ENCODE measurements at regions not wholly inside any gene's neighbourhood (a gene's known extent, or its start where the extent isn't known, plus 50 kb on each side); places are given as distances from the start of the nearest gene placed in this dataset.
"Not testable (repeated sequence)": the region's sequence is repeated elsewhere in the genome, so short reads cannot be mapped to it uniquely, and the experiment has no call there.

DNA sequence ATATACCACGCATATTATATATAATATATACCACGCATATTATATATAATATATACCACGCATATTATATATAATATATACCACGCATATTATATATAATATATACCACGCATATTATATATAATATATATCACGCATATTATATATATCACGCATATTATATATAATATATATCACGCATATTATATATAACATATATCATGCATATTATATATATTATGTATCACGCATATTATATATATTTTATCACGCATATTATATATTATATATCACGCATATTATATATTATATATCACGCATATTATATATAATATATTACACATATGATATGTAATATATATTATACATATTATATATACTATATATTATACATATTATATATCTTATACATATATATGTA lies 1283.0 kb downstream of the EFNA5 start:
- H3K9me3 ChIP-seq (ENCODE audit: control insufficient read depth in 2 of 2, low read length in 2 of 2); H3K4me3 ChIP-seq (ENCODE audit: low read length in 2 of 2); H3K27ac ChIP-seq (ENCODE audit: low read depth in 2 of 2, low read length in 2 of 2); H3K27me3 ChIP-seq (ENCODE audit: control insufficient read depth in 2 of 2, insufficient read depth in 2 of 2, low read length in 2 of 2); H3K9ac ChIP-seq (ENCODE audit: low read depth in 1 of 2, low read length in 2 of 2); H3K36me3 ChIP-seq (ENCODE audit: control insufficient read depth in 2 of 2, insufficient read depth in 2 of 2, low read length in 2 of 2); H3K4me1 ChIP-seq (ENCODE audit: control insufficient read depth in 2 of 2, insufficient read depth in 2 of 2, low read length in 2 of 2): not testable (repeated sequence)

DNA sequence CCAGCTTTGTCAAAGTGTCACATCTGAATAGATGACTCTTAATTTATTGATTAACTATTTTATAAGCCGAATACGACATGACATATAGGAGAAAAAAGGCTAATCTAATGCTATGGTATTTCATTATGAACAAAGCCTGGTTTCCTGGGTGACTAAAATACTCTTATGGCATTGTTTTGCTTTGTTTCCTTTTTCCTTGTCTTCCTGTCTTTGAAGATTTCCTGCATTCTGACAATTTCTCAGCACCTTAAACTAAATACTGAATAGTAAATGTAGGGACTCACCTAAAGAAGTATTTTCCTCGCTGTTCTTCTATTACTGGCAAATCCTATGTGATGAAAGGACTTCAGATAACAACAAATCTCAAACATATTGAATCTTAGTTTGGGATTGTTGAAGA lies 1284.5 kb downstream of the EFNA5 start:
- Histone ChIP-seq H3K4me3 (ENCODE audit: low read length in 2 of 2) (no peak overlapping the region), H3K9ac (ENCODE audit: low read depth in 1 of 2, low read length in 2 of 2) (no peak overlapping the region), H3K27me3 (ENCODE audit: control insufficient read depth in 2 of 2, insufficient read depth in 2 of 2, low read length in 2 of 2) (no peaks in the 10 kb centered on the region), H3K9me3 (ENCODE audit: control insufficient read depth in 2 of 2, low read length in 2 of 2) (no peaks in the 10 kb centered on the region), H3K4me1 (ENCODE audit: control insufficient read depth in 2 of 2, insufficient read depth in 2 of 2, low read length in 2 of 2) (no peaks in the 10 kb centered on the region), H3K36me3 (ENCODE audit: control insufficient read depth in 2 of 2, insufficient read depth in 2 of 2, low read length in 2 of 2) (no peaks in the 10 kb centered on the region), H3K27ac (ENCODE audit: low read depth in 2 of 2, low read length in 2 of 2) (no peak overlapping the region)

DNA sequence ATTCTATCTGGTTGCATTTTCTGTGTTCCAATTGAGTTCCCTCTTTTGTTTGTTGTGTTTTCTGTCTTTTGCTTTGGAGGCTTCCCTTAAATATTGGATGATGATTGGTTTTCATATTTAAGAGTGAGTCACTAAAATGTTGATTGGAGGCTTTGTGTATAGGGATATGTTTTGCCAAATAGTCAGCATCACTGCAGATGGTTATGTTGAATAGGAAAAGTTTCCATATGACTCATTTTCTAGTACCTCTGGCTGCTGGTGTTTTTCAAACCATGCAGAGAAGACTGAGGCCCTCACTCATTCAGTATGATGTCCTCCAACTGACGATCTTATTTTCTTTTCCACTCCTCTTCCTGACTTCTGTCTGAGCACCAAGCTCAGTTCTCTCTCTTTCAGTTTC lies 1290.0 kb downstream of the EFNA5 start:
- Histone ChIP-seq H3K27me3 (ENCODE audit: control insufficient read depth in 2 of 2, insufficient read depth in 2 of 2, low read length in 2 of 2) (no peaks in the 10 kb centered on the region), H3K9ac (ENCODE audit: low read depth in 1 of 2, low read length in 2 of 2) (no peak overlapping the region), H3K36me3 (ENCODE audit: control insufficient read depth in 2 of 2, insufficient read depth in 2 of 2, low read length in 2 of 2) (no peaks in the 10 kb centered on the region), H3K4me1 (ENCODE audit: control insufficient read depth in 2 of 2, insufficient read depth in 2 of 2, low read length in 2 of 2) (no peaks in the 10 kb centered on the region), H3K9me3 (ENCODE audit: control insufficient read depth in 2 of 2, low read length in 2 of 2) (no peaks in the 10 kb centered on the region), H3K4me3 (ENCODE audit: low read length in 2 of 2) (no peak overlapping the region), H3K27ac (ENCODE audit: low read depth in 2 of 2, low read length in 2 of 2) (no peak overlapping the region)

DNA sequence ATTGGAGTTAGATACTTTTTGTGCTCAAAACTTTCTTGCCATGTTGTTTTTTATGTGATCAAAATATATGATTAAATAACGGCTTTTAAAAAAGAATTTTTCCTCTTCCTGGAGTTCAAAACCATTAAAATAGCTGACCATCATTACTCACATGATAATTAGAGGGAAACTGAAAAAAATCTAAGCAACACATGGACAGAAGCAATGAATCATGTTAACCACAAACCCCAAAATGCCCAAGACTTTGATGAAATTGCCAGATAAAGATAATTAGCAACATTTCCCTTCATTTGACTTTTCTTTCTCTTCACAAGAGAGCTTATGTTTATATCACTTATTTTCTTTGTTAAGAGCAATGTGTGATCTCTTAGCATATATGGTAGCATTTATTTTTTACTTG lies 1294.2 kb downstream of the EFNA5 start:
- no peak overlapping the region for H3K4me3 ChIP-seq (ENCODE audit: low read length in 2 of 2)
- H3K9ac ChIP-seq (ENCODE audit: low read depth in 1 of 2, low read length in 2 of 2), result no peak overlapping the region
- no peaks in the 10 kb centered on the region for H3K4me1 ChIP-seq (ENCODE audit: control insufficient read depth in 2 of 2, insufficient read depth in 2 of 2, low read length in 2 of 2)
- H3K27me3 ChIP-seq (ENCODE audit: control insufficient read depth in 2 of 2, insufficient read depth in 2 of 2, low read length in 2 of 2), result no peaks in the 10 kb centered on the region
- H3K9me3 ChIP-seq (ENCODE audit: control insufficient read depth in 2 of 2, low read length in 2 of 2), result no peaks in the 10 kb centered on the region
- H3K36me3 ChIP-seq (ENCODE audit: control insufficient read depth in 2 of 2, insufficient read depth in 2 of 2, low read length in 2 of 2), result no peaks in the 10 kb centered on the region
- no peak overlapping the region for H3K27ac ChIP-seq (ENCODE audit: low read depth in 2 of 2, low read length in 2 of 2)

DNA sequence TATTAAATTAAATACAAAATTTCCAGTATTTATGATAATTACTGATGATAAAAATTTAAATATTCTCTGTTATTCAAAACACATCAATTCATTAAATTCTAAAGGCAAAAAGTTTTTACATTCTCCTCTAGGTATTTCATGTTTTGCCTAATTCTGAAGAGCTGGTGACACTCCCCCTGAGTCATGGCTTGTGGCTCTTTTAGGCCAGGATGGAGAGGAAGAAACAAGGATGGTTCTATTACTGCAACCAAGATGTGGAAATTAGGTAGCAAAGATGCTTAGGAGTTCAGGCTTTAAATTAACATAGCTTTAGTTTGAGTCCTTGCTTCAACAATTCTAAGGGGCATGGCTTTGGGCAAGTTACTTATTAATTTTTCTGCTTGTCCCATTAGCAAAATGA lies 1295.8 kb downstream of the EFNA5 start:
- Histone ChIP-seq H3K27ac (ENCODE audit: low read depth in 2 of 2, low read length in 2 of 2) (no peak overlapping the region), H3K4me1 (ENCODE audit: control insufficient read depth in 2 of 2, insufficient read depth in 2 of 2, low read length in 2 of 2) (no peaks in the 10 kb centered on the region), H3K36me3 (ENCODE audit: control insufficient read depth in 2 of 2, insufficient read depth in 2 of 2, low read length in 2 of 2) (no peaks in the 10 kb centered on the region), H3K4me3 (ENCODE audit: low read length in 2 of 2) (no peak overlapping the region), H3K27me3 (ENCODE audit: control insufficient read depth in 2 of 2, insufficient read depth in 2 of 2, low read length in 2 of 2) (no peaks in the 10 kb centered on the region), H3K9ac (ENCODE audit: low read depth in 1 of 2, low read length in 2 of 2) (no peak overlapping the region), H3K9me3 (ENCODE audit: control insufficient read depth in 2 of 2, low read length in 2 of 2) (peaks cover 0 to under 1% of the 10 kb centered on the region in 2 donors)

DNA sequence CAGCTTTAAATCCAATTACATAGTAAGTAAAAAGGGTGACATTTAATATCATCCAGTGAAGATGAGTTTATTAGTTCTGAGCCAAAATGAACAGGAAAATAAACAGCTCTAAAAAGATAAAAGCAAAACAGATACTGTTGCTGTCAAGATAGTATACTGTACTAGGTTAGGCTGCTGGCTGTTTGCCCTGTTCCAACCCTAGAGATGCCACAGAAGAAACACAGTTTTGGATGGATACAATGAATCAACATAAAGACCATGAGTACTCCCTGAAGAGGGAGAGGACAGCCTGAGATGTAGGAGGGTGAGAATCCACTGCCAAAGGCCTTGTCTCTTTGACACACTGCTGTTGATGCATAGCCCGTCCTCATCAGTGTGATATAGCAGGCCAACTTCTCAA lies 1302.7 kb downstream of the EFNA5 start:
- no peak overlapping the region for H3K4me3 ChIP-seq (ENCODE audit: low read length in 2 of 2)
- H3K9ac ChIP-seq (ENCODE audit: low read depth in 1 of 2, low read length in 2 of 2), result no peak overlapping the region
- no peaks in the 10 kb centered on the region for H3K27me3 ChIP-seq (ENCODE audit: control insufficient read depth in 2 of 2, insufficient read depth in 2 of 2, low read length in 2 of 2)
- no peaks in the 10 kb centered on the region for H3K36me3 ChIP-seq (ENCODE audit: control insufficient read depth in 2 of 2, insufficient read depth in 2 of 2, low read length in 2 of 2)
- H3K4me1 ChIP-seq (ENCODE audit: control insufficient read depth in 2 of 2, insufficient read depth in 2 of 2, low read length in 2 of 2), result no peaks in the 10 kb centered on the region
- H3K9me3 ChIP-seq (ENCODE audit: control insufficient read depth in 2 of 2, low read length in 2 of 2), result peaks cover 0 to 2% of the 10 kb centered on the region in 2 donors
- H3K27ac ChIP-seq (ENCODE audit: low read depth in 2 of 2, low read length in 2 of 2), result no peak overlapping the region

- Histone ChIP-seq H3K4me1 (ENCODE audit: control insufficient read depth in 2 of 2, insufficient read depth in 2 of 2, low read length in 2 of 2) (no peaks in the 10 kb centered on the region), H3K9me3 (ENCODE audit: control insufficient read depth in 2 of 2, low read length in 2 of 2) (peaks cover 0 to 2% of the 10 kb centered on the region in 2 donors), H3K27ac (ENCODE audit: low read depth in 2 of 2, low read length in 2 of 2) (no peak overlapping the region), H3K4me3 (ENCODE audit: low read length in 2 of 2) (no peak overlapping the region), H3K36me3 (ENCODE audit: control insufficient read depth in 2 of 2, insufficient read depth in 2 of 2, low read length in 2 of 2) (no peaks in the 10 kb centered on the region), H3K9ac (ENCODE audit: low read depth in 1 of 2, low read length in 2 of 2) (no peak overlapping the region), H3K27me3 (ENCODE audit: control insufficient read depth in 2 of 2, insufficient read depth in 2 of 2, low read length in 2 of 2) (no peaks in the 10 kb centered on the region)
Observed at GRCh38 chr5:106367281-106367680, 1303.5 kb downstream of the EFNA5 start.

DNA sequence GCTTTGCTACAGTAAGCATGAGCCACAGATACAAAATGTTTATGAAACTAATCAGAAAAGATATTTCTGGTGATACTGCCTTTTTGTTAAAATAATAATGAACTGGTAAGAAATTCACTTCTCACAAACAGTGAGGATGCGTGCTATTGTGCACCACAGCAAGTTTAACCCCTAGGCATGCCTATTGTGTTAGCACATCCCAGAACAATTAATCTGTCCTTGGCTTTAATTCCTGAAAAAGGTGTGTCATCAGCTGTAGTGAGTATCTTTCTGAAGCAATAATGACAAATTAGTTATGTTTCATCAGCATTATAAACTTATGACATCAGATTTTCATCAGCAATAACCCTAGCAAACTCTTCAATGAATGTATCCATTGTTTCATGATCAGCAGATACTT lies 1307.2 kb downstream of the EFNA5 start:
- H3K27me3 ChIP-seq (ENCODE audit: control insufficient read depth in 2 of 2, insufficient read depth in 2 of 2, low read length in 2 of 2), result no peaks in the 10 kb centered on the region
- H3K9ac ChIP-seq (ENCODE audit: low read depth in 1 of 2, low read length in 2 of 2), result no peak overlapping the region
- no peak overlapping the region for H3K4me3 ChIP-seq (ENCODE audit: low read length in 2 of 2)
- H3K27ac ChIP-seq (ENCODE audit: low read depth in 2 of 2, low read length in 2 of 2), result no peak overlapping the region
- H3K9me3 ChIP-seq (ENCODE audit: control insufficient read depth in 2 of 2, low read length in 2 of 2), result no peaks in the 10 kb centered on the region
- H3K36me3 ChIP-seq (ENCODE audit: control insufficient read depth in 2 of 2, insufficient read depth in 2 of 2, low read length in 2 of 2), result no peaks in the 10 kb centered on the region
- no peaks in the 10 kb centered on the region for H3K4me1 ChIP-seq (ENCODE audit: control insufficient read depth in 2 of 2, insufficient read depth in 2 of 2, low read length in 2 of 2)

- no peak overlapping the region for H3K27ac ChIP-seq (ENCODE audit: low read depth in 2 of 2, low read length in 2 of 2)
- H3K9ac ChIP-seq (ENCODE audit: low read depth in 1 of 2, low read length in 2 of 2), result no peak overlapping the region
- no peaks in the 10 kb centered on the region for H3K36me3 ChIP-seq (ENCODE audit: control insufficient read depth in 2 of 2, insufficient read depth in 2 of 2, low read length in 2 of 2)
- no peaks in the 10 kb centered on the region for H3K9me3 ChIP-seq (ENCODE audit: control insufficient read depth in 2 of 2, low read length in 2 of 2)
- H3K4me3 ChIP-seq (ENCODE audit: low read length in 2 of 2), result no peak overlapping the region
- no peaks in the 10 kb centered on the region for H3K4me1 ChIP-seq (ENCODE audit: control insufficient read depth in 2 of 2, insufficient read depth in 2 of 2, low read length in 2 of 2)
- H3K27me3 ChIP-seq (ENCODE audit: control insufficient read depth in 2 of 2, insufficient read depth in 2 of 2, low read length in 2 of 2), result no peaks in the 10 kb centered on the region
Observed at GRCh38 chr5:106361905-106362304, 1308.8 kb downstream of the EFNA5 start.

DNA sequence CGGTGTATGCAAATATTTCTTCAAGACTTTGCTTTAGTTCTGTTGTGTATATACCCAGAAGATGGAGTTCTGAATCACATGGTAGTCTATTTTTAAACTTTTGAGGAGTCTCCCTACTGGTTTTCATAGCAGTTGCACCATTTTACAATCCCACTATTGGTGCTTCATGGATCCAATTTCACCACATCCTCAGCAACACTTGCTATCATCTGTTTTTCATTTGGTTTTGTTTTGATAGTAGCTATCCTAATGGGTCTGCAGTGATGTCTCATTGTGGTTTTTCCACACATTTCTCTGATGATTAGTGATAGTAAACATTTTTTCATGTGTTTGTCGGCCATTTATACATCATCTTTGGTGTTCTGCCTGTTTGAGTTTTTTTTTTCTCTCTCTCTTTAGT lies 1339.3 kb downstream of the EFNA5 start:
- no peak overlapping the region for H3K27ac ChIP-seq (ENCODE audit: low read depth in 2 of 2, low read length in 2 of 2)
- no peaks in the 10 kb centered on the region for H3K4me1 ChIP-seq (ENCODE audit: control insufficient read depth in 2 of 2, insufficient read depth in 2 of 2, low read length in 2 of 2)
- no peaks in the 10 kb centered on the region for H3K9me3 ChIP-seq (ENCODE audit: control insufficient read depth in 2 of 2, low read length in 2 of 2)
- H3K9ac ChIP-seq (ENCODE audit: low read depth in 1 of 2, low read length in 2 of 2), result no peak overlapping the region
- H3K36me3 ChIP-seq (ENCODE audit: control insufficient read depth in 2 of 2, insufficient read depth in 2 of 2, low read length in 2 of 2), result no peaks in the 10 kb centered on the region
- H3K27me3 ChIP-seq (ENCODE audit: control insufficient read depth in 2 of 2, insufficient read depth in 2 of 2, low read length in 2 of 2), result no peaks in the 10 kb centered on the region
- no peak overlapping the region for H3K4me3 ChIP-seq (ENCODE audit: low read length in 2 of 2)

GRCh38 chr5:106324356-106324755 lies 1346.4 kb downstream of the EFNA5 start:
- Histone ChIP-seq H3K4me1 (ENCODE audit: control insufficient read depth in 2 of 2, insufficient read depth in 2 of 2, low read length in 2 of 2) (no peaks in the 10 kb centered on the region), H3K36me3 (ENCODE audit: control insufficient read depth in 2 of 2, insufficient read depth in 2 of 2, low read length in 2 of 2) (no peaks in the 10 kb centered on the region), H3K9ac (ENCODE audit: low read depth in 1 of 2, low read length in 2 of 2) (no peak overlapping the region), H3K27me3 (ENCODE audit: control insufficient read depth in 2 of 2, insufficient read depth in 2 of 2, low read length in 2 of 2) (no peaks in the 10 kb centered on the region), H3K4me3 (ENCODE audit: low read length in 2 of 2) (no peak overlapping the region), H3K27ac (ENCODE audit: low read depth in 2 of 2, low read length in 2 of 2) (no peak overlapping the region), H3K9me3 (ENCODE audit: control insufficient read depth in 2 of 2, low read length in 2 of 2) (no peaks in the 10 kb centered on the region)
